ENCODE measurements at regions not wholly inside any gene's neighbourhood (a gene's known extent, or its start where the extent isn't known, plus 50 kb on each side); places are given as distances from the start of the nearest gene placed in this dataset.
"Not testable (repeated sequence)": the region's sequence is repeated elsewhere in the genome, so short reads cannot be mapped to it uniquely, and the experiment has no call there.

DNA sequence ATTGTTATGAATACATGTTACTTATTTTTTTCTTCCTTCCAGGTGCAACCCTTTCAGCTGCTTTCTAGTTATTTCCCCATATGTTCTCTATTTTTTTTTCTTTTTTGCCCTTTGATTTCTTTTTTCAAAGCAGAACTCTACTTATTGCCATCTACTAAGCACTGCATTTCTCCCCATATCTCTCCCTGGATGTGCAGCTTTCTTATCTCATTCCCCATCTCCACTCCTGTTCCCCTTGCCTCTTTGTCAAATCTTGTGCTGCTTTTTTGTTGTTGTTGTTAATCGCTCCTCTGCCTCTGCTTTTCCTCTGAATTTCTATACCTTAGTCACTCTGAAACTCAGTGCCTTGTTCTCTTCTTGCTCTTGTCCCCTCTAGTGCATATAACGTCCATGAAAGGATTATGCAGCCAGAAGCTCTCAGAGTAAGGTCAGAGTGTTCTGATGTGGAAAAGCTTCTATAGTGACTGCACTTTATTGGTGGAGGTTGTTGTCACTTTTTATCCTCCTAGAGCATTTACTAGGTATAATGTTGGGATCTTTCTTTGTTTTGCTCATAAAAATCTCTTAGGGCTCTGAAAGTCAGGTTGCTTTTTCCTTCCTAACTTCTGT is 51.1 kb upstream of the JADE1 start:
- no peak overlapping the region for H3K9ac ChIP-seq (ENCODE audit: low read depth in 1 of 3, low read length in 3 of 3)
- H3K27ac ChIP-seq (ENCODE audit: low read depth, low read length): peak overlapping the region; percentile 65
- peaks cover 6 to 7% (median 7%) of the 10 kb centered on the region in 3 donors for H3K4me1 ChIP-seq (ENCODE audit: control insufficient read depth in 3 of 3, insufficient read depth in 3 of 3, low read length in 3 of 3)
- H3K9me3 ChIP-seq (ENCODE audit: control insufficient read depth in 3 of 3, low read length in 3 of 3): no peaks in the 10 kb centered on the region
- no peaks in the 10 kb centered on the region for H3K36me3 ChIP-seq (ENCODE audit: control insufficient read depth in 3 of 3, insufficient read depth in 3 of 3, low read length in 3 of 3)
- H3K27me3 ChIP-seq (ENCODE audit: control insufficient read depth in 3 of 3, insufficient read depth in 3 of 3, low read length in 3 of 3): no peaks in the 10 kb centered on the region
- peak overlapping the region in 1 of 3 donors; percentile 10 for H3K4me3 ChIP-seq (ENCODE audit: low read length in 3 of 3)

DNA sequence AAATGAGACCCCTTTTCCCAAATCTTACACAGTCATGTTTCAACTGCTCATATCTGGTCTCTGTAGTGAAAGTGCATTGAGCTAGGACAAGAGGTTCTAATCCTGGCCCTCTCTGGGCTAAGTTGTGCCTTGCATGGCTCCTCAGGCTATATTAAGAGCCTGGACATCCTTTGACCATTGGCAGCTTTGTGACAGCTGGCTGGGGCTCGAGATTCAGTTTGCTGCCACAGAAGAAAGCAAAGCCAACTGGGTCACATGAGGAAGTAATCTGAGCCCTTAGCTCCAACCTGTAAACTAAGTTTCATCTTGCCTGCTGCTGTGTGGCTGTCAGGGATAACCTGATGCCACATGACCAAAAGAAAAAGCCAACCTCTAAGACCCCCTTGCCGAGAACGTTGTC is 51.8 kb upstream of the JADE1 start:
- Histone ChIP-seq H3K27me3 (ENCODE audit: control insufficient read depth in 3 of 3, insufficient read depth in 3 of 3, low read length in 3 of 3) (no peaks in the 10 kb centered on the region), H3K36me3 (ENCODE audit: control insufficient read depth in 3 of 3, insufficient read depth in 3 of 3, low read length in 3 of 3) (no peaks in the 10 kb centered on the region), H3K4me1 (ENCODE audit: control insufficient read depth in 3 of 3, insufficient read depth in 3 of 3, low read length in 3 of 3) (peaks cover 6 to 7% (median 7%) of the 10 kb centered on the region in 3 donors), H3K4me3 (ENCODE audit: low read length in 3 of 3) (peak overlapping the region; percentile 10 to 46 (median 26)), H3K27ac (ENCODE audit: low read depth, low read length) (peak overlapping the region; percentile 65), H3K9ac (ENCODE audit: low read depth in 1 of 3, low read length in 3 of 3) (peak overlapping the region in 1 of 3 donors; percentile 63), H3K9me3 (ENCODE audit: control insufficient read depth in 3 of 3, low read length in 3 of 3) (no peaks in the 10 kb centered on the region)

DNA sequence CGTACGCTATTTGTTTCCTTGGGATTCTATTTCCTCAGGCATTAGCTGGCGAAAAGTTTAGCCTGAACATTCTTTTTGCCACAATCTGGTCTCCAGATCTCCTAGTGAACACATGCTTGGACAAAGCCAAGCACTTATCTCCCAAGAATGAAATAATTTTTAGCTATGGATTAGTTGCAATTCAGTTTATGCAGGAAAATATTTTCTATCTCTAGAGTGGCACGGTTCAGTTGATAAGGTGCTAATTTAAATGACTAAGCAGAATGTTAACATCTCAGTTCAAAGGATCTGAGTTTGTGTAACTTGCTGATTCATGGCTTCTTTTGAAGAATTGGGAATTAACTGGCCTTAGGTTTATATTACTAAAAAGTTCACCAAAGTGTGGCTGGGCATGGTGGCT is 58.1 kb upstream of the JADE1 start:
- Histone ChIP-seq H3K36me3 (ENCODE audit: control insufficient read depth in 3 of 3, insufficient read depth in 3 of 3, low read length in 3 of 3) (no peaks in the 10 kb centered on the region), H3K4me1 (ENCODE audit: control insufficient read depth in 3 of 3, insufficient read depth in 3 of 3, low read length in 3 of 3) (no peaks in the 10 kb centered on the region), H3K9ac (ENCODE audit: low read depth in 1 of 3, low read length in 3 of 3) (no peak overlapping the region), H3K4me3 (ENCODE audit: low read length in 3 of 3) (no peak overlapping the region), H3K27me3 (ENCODE audit: control insufficient read depth in 3 of 3, insufficient read depth in 3 of 3, low read length in 3 of 3) (no peaks in the 10 kb centered on the region), H3K27ac (ENCODE audit: low read depth, low read length) (no peak overlapping the region), H3K9me3 (ENCODE audit: control insufficient read depth in 3 of 3, low read length in 3 of 3) (no peaks in the 10 kb centered on the region)

DNA sequence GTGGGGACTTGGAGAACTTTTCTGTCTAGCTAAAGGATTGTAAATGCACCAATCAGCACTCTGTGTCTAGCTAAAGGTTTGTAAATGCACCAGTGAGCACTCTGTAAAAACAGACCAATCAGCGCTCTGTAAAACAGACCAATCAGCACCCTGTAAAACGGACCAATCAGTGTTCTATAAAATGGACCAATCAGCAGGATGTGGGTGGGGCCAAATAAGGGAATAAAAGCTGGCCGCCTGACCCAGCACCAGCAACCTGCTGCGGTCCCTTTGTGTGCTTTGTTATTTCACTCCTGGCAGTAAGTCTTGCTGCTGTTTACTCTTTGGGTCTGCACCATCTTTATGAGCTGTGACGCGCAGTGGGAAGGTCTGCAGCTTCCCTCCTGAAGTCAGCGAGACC is 67.8 kb upstream of the JADE1 start:
- not testable (repeated sequence) for H3K9ac ChIP-seq (ENCODE audit: low read depth in 1 of 3, low read length in 3 of 3); H3K4me3 ChIP-seq (ENCODE audit: low read length in 3 of 3); H3K27me3 ChIP-seq (ENCODE audit: control insufficient read depth in 3 of 3, insufficient read depth in 3 of 3, low read length in 3 of 3); H3K27ac ChIP-seq (ENCODE audit: low read depth, low read length); H3K9me3 ChIP-seq (ENCODE audit: control insufficient read depth in 3 of 3, low read length in 3 of 3); H3K4me1 ChIP-seq (ENCODE audit: control insufficient read depth in 3 of 3, insufficient read depth in 3 of 3, low read length in 3 of 3); H3K36me3 ChIP-seq (ENCODE audit: control insufficient read depth in 3 of 3, insufficient read depth in 3 of 3, low read length in 3 of 3)

GRCh38 chr4:128737098-128737513 is 72.4 kb upstream of the JADE1 start:
- no peak overlapping the region for H3K4me3 ChIP-seq (ENCODE audit: low read length in 3 of 3)
- no peak overlapping the region for H3K27ac ChIP-seq (ENCODE audit: low read depth, low read length)
- no peak overlapping the region for H3K9ac ChIP-seq (ENCODE audit: low read depth in 1 of 3, low read length in 3 of 3)

GRCh38 chr4:128735714-128736113 is 73.8 kb upstream of the JADE1 start:
- no peak overlapping the region for H3K4me3 ChIP-seq (ENCODE audit: low read length in 3 of 3)
- H3K36me3 ChIP-seq (ENCODE audit: control insufficient read depth in 3 of 3, insufficient read depth in 3 of 3, low read length in 3 of 3): no peaks in the 10 kb centered on the region
- no peaks in the 10 kb centered on the region for H3K9me3 ChIP-seq (ENCODE audit: control insufficient read depth in 3 of 3, low read length in 3 of 3)
- H3K27ac ChIP-seq (ENCODE audit: low read depth, low read length): no peak overlapping the region
- H3K4me1 ChIP-seq (ENCODE audit: control insufficient read depth in 3 of 3, insufficient read depth in 3 of 3, low read length in 3 of 3): no peaks in the 10 kb centered on the region
- no peaks in the 10 kb centered on the region for H3K27me3 ChIP-seq (ENCODE audit: control insufficient read depth in 3 of 3, insufficient read depth in 3 of 3, low read length in 3 of 3)
- H3K9ac ChIP-seq (ENCODE audit: low read depth in 1 of 3, low read length in 3 of 3): no peak overlapping the region

More at GRCh38 chr4:128737098-128737513, 72.4 kb upstream of the JADE1 start:
- Histone ChIP-seq H3K4me1 (ENCODE audit: control insufficient read depth in 3 of 3, insufficient read depth in 3 of 3, low read length in 3 of 3) (no peaks in the 10 kb centered on the region), H3K27me3 (ENCODE audit: control insufficient read depth in 3 of 3, insufficient read depth in 3 of 3, low read length in 3 of 3) (no peaks in the 10 kb centered on the region), H3K36me3 (ENCODE audit: control insufficient read depth in 3 of 3, insufficient read depth in 3 of 3, low read length in 3 of 3) (no peaks in the 10 kb centered on the region), H3K9me3 (ENCODE audit: control insufficient read depth in 3 of 3, low read length in 3 of 3) (no peaks in the 10 kb centered on the region)

- no peaks in the 10 kb centered on the region for H3K36me3 ChIP-seq (ENCODE audit: control insufficient read depth in 3 of 3, insufficient read depth in 3 of 3, low read length in 3 of 3)
- no peaks in the 10 kb centered on the region for H3K4me1 ChIP-seq (ENCODE audit: control insufficient read depth in 3 of 3, insufficient read depth in 3 of 3, low read length in 3 of 3)
- no peaks in the 10 kb centered on the region for H3K9me3 ChIP-seq (ENCODE audit: control insufficient read depth in 3 of 3, low read length in 3 of 3)
- H3K27me3 ChIP-seq (ENCODE audit: control insufficient read depth in 3 of 3, insufficient read depth in 3 of 3, low read length in 3 of 3): no peaks in the 10 kb centered on the region
- no peak overlapping the region for H3K27ac ChIP-seq (ENCODE audit: low read depth, low read length)
- H3K9ac ChIP-seq (ENCODE audit: low read depth in 1 of 3, low read length in 3 of 3): no peak overlapping the region
- no peak overlapping the region for H3K4me3 ChIP-seq (ENCODE audit: low read length in 3 of 3)
These were observed 81.3 kb upstream of the JADE1 start for GRCh38 chr4:128728190-128728589.

GRCh38 chr4:128727658-128728057 is 81.8 kb upstream of the JADE1 start:
- Histone ChIP-seq H3K36me3 (ENCODE audit: control insufficient read depth in 3 of 3, insufficient read depth in 3 of 3, low read length in 3 of 3) (no peaks in the 10 kb centered on the region), H3K9me3 (ENCODE audit: control insufficient read depth in 3 of 3, low read length in 3 of 3) (no peaks in the 10 kb centered on the region), H3K4me1 (ENCODE audit: control insufficient read depth in 3 of 3, insufficient read depth in 3 of 3, low read length in 3 of 3) (no peaks in the 10 kb centered on the region), H3K27ac (ENCODE audit: low read depth, low read length) (no peak overlapping the region), H3K27me3 (ENCODE audit: control insufficient read depth in 3 of 3, insufficient read depth in 3 of 3, low read length in 3 of 3) (no peaks in the 10 kb centered on the region), H3K4me3 (ENCODE audit: low read length in 3 of 3) (no peak overlapping the region), H3K9ac (ENCODE audit: low read depth in 1 of 3, low read length in 3 of 3) (no peak overlapping the region)

DNA sequence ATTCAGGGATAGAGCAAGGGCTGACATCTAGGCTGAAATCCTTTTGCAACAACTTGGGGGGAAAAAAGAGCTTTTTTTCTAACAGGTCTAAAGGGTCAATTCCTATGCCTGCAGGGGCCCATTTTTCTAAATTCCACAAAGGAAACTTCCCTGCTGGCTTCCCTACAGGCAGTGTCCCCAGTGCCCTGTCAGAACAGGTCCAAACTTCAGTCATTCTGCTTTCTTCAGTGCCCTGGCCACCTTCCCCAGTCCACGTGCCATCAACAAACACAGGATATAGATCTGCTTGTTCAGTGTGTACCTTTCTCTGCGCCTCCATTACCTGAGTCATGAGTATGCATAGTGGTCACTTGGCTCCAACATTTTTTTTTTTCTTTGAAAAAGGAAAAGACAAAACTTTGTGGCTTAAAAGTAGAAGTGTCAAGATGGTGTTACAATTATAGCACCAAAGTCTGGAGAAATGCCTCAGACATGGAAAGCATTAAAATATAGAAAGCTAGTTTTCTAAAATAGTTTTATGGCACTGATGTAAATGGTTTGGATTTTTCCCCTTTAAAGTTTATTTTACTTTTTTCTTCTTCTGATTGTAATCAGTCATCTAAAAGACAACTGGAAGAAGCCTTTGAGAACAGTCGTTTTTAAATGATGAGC is 84.0 kb upstream of the JADE1 start:
- no peak overlapping the region for H3K27ac ChIP-seq (ENCODE audit: low read depth, low read length)
- no peaks in the 10 kb centered on the region for H3K4me1 ChIP-seq (ENCODE audit: control insufficient read depth in 3 of 3, insufficient read depth in 3 of 3, low read length in 3 of 3)
- H3K9ac ChIP-seq (ENCODE audit: low read depth in 1 of 3, low read length in 3 of 3): no peak overlapping the region
- H3K9me3 ChIP-seq (ENCODE audit: control insufficient read depth in 3 of 3, low read length in 3 of 3): no peaks in the 10 kb centered on the region
- H3K36me3 ChIP-seq (ENCODE audit: control insufficient read depth in 3 of 3, insufficient read depth in 3 of 3, low read length in 3 of 3): no peaks in the 10 kb centered on the region
- no peak overlapping the region for H3K4me3 ChIP-seq (ENCODE audit: low read length in 3 of 3)
- no peaks in the 10 kb centered on the region for H3K27me3 ChIP-seq (ENCODE audit: control insufficient read depth in 3 of 3, insufficient read depth in 3 of 3, low read length in 3 of 3)

DNA sequence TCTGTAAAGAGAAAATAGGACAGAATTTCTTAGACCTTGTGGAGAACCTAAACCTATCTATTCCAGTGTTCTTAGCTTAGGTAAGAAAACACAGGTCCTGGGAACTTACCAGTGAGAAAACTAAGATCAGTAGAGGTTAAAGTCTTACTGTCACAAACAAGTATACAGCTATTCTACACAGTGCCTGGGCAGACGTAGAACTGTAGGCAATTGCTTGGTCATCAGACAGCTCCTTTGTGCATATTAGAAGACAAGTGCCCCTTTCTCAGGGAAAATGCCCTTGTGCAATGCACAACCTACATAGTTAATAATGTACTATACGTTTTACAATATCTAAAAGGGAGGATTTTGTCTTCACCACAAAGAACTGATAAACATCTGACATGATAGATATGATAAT is 86.6 kb upstream of the JADE1 start:
- Histone ChIP-seq H3K4me1 (ENCODE audit: control insufficient read depth in 3 of 3, insufficient read depth in 3 of 3, low read length in 3 of 3) (no peaks in the 10 kb centered on the region), H3K4me3 (ENCODE audit: low read length in 3 of 3) (no peak overlapping the region), H3K27ac (ENCODE audit: low read depth, low read length) (no peak overlapping the region), H3K9ac (ENCODE audit: low read depth in 1 of 3, low read length in 3 of 3) (no peak overlapping the region), H3K27me3 (ENCODE audit: control insufficient read depth in 3 of 3, insufficient read depth in 3 of 3, low read length in 3 of 3) (no peaks in the 10 kb centered on the region), H3K36me3 (ENCODE audit: control insufficient read depth in 3 of 3, insufficient read depth in 3 of 3, low read length in 3 of 3) (no peaks in the 10 kb centered on the region), H3K9me3 (ENCODE audit: control insufficient read depth in 3 of 3, low read length in 3 of 3) (no peaks in the 10 kb centered on the region)

Data from skeletal muscle tissue (tissue), 3 donors.